IPS-20b (cell line): ENCODE measurements at regions not wholly inside any gene's neighbourhood (a gene's known extent, or its start where the extent isn't known, plus 50 kb on each side); places are given as distances from the start of the nearest gene placed in this dataset.
"Not testable (repeated sequence)": the region's sequence is repeated elsewhere in the genome, so short reads cannot be mapped to it uniquely, and the experiment has no call there.

ENCODE experiments used
- H3K27ac ChIP-seq: one replicate; pipeline ENCODE4 v1.5.1; 2013; ENCODE audit warnings: low read length
- H3K27me3 ChIP-seq: 2 replicates; pipeline ENCODE4 v1.6.1; 2013; ENCODE audit warnings: mild to moderate bottlenecking, low read length, inconsistent platforms; ENCODE audit not compliant: insufficient read depth
- H3K36me3 ChIP-seq: 2 replicates; pipeline ENCODE4 v1.6.1; 2013; ENCODE audit warnings: low read depth, mild to moderate bottlenecking, inconsistent platforms, low read length, moderate library complexity; ENCODE audit not compliant: insufficient read depth
- H3K4me1 ChIP-seq: 2 replicates; pipeline ENCODE4 v1.6.1; 2013; ENCODE audit warnings: mild to moderate bottlenecking, control low read depth, inconsistent platforms, low read length, moderate library complexity; ENCODE audit not compliant: insufficient read depth
- H3K4me3 ChIP-seq: 2 replicates; pipeline ENCODE4 v1.5.1; 2013; ENCODE audit warnings: mild to moderate bottlenecking, low read length, inconsistent platforms
- H3K9ac ChIP-seq: 2 replicates; pipeline ENCODE4 v1.6.1; 2013; ENCODE audit warnings: low read depth, mild to moderate bottlenecking, inconsistent platforms, low read length, moderate library complexity
- H3K9me3 ChIP-seq: 2 replicates; pipeline ENCODE4 v1.6.1; 2013; ENCODE audit warnings: mild to moderate bottlenecking, low read depth, low read length, inconsistent platforms; ENCODE audit not compliant: insufficient read depth

DNA sequence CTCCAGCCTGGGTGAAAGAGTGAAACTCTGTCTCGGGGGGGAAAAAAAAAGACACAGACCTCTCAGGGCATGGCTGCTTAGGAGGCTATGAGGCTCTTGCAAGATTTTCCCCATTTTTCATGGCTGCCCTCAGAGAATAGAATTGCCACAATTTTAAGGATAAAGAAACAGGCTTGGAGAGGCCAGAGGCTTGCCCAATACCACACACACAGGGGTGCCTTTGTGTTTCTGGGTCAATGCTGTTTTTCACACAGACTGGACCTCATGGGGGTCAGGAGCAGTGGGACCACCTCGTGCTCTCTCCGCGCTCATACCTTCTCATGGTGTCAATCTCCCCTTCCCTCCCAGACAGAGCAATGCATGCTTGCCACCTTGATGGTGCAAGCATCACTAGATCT lies 65.4 kb upstream of the ST3GAL5 start:
- Histone ChIP-seq H3K9ac (no peak overlapping the region), H3K4me3 (no peak overlapping the region), H3K27me3 (no peaks in the 10 kb centered on the region), H3K36me3 (no peaks in the 10 kb centered on the region), H3K4me1 (peaks cover 12% of the 10 kb centered on the region; the same call in 1 of the 2 replicates), H3K9me3 (no peaks in the 10 kb centered on the region), H3K27ac (no peak overlapping the region)

DNA sequence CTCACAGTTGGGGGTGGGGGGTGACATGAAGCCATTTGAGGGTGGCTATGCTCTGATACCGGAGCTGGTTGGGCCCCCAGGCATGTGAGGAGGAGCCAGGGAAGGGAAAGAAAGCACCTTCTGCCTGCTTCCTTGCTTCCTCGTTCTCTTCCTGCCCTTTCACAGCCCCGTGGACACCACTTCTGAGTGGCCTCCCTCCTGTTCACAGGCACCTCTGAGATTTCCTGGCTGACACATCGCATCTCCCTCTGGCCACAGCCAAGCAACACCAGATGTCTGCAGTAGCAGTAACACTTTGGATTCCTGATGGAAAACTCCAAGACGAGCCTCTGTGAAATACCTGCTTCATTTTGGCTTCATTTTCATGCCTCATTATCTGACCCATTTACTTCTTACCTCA lies 64.7 kb upstream of the ST3GAL5 start:
- peaks cover 12% of the 10 kb centered on the region; the same call in 1 of the 2 replicates for H3K4me1 ChIP-seq
- no peak overlapping the region for H3K4me3 ChIP-seq
- H3K36me3 ChIP-seq: no peaks in the 10 kb centered on the region
- no peak overlapping the region for H3K9ac ChIP-seq
- no peaks in the 10 kb centered on the region for H3K27me3 ChIP-seq
- H3K27ac ChIP-seq: no peak overlapping the region
- H3K9me3 ChIP-seq: peaks cover under 1% of the 10 kb centered on the region; the same call in 1 of the 2 replicates

DNA sequence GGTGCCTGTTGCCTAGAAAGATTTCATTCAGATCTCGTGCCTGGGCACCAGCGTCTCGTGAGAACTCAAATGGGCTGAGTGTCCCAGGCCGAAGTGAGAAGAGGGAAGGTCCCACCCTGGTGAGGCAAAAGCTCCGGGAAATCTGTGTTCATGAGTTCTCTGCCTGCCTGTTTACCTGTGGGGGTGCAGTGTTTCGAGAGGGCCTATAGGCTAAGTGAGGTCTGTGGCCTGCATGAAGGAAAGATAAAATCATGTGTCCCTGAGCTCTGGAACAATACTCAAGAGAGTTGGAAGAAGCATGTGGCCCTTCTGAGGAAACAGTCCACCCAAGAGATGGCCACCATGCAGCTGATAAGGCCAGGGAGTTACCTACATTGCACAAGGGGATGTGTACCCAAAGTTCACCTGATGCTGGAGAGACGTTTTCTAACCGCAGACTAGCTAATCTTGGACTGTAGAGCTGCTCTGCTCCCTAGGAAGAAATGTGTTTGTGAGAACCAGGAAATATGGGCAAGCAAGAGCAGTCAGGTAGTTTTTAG lies 63.5 kb upstream of the ST3GAL5 start:
- Histone ChIP-seq H3K27ac (no peak overlapping the region), H3K9ac (no peak overlapping the region), H3K4me1 (peaks cover 10% of the 10 kb centered on the region; the same call in 1 of the 2 replicates), H3K4me3 (no peak overlapping the region), H3K9me3 (peaks cover 10% of the 10 kb centered on the region; the same call in 1 of the 2 replicates), H3K27me3 (no peaks in the 10 kb centered on the region), H3K36me3 (no peaks in the 10 kb centered on the region)

DNA sequence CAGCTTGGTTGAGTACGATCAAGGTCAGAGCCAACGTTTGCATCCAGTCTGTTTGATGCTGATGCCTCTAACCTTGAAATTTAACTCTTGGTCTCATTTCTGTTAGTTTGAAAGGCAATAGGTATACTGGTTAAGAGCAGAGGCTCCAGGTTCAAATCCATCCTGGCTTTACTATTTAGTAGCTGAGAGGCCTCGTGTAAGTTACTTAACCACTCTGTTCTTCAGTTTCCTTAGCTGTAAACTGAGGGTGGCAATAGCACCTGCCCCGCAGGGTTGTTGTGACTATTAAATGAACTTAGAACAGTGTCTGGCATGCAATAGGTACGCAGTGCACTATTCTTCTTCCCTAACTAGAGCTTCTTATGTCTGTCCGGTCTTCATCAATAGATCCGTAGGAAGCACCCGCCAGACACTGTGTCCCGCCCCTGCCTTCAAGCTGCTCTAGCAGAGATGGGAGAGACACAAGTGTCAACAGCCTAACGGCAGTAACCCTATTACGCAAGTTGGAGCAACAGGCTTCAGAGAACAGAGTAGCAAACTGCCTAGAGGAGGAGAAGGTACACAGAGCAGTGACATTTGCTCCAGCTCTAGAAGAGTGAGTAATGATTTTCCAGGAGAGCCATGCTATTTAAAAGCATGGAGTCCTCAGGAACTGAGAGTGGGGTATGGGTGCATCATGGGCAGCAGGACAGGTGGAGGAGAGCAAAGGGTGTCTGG lies 62.7 kb upstream of the ST3GAL5 start:
- Histone ChIP-seq H3K4me1 (peaks cover 7% of the 10 kb centered on the region; the same call in 1 of the 2 replicates), H3K36me3 (no peaks in the 10 kb centered on the region), H3K9me3 (peaks cover 16% of the 10 kb centered on the region; the same call in 1 of the 2 replicates), H3K9ac (no peak overlapping the region), H3K4me3 (no peak overlapping the region), H3K27me3 (no peaks in the 10 kb centered on the region), H3K27ac (no peak overlapping the region)

DNA sequence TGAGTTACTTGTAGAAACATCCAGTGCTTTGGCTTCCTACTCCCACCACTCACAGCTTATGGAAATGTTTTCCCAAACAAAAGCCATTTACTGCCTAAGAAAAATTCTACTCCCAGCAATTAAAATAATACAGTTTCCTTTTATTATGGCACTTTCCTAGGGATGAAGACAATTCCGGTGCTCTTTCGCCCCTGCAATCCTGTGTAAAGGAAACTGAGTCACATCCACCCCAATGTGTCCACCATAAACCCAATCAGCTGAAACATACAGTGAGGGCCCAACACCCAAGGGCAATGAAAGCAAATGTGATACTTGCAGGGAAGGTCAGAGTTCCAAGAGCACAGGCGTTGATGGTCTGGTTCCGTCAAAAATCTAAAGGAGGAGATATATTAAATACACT lies 62.0 kb upstream of the ST3GAL5 start:
- H3K27ac ChIP-seq: no peak overlapping the region
- H3K9ac ChIP-seq: no peak overlapping the region
- no peak overlapping the region for H3K4me3 ChIP-seq
- H3K27me3 ChIP-seq: no peaks in the 10 kb centered on the region
- peaks cover 16% of the 10 kb centered on the region; the same call in 1 of the 2 replicates for H3K9me3 ChIP-seq
- H3K4me1 ChIP-seq: no peaks in the 10 kb centered on the region
- H3K36me3 ChIP-seq: no peaks in the 10 kb centered on the region

DNA sequence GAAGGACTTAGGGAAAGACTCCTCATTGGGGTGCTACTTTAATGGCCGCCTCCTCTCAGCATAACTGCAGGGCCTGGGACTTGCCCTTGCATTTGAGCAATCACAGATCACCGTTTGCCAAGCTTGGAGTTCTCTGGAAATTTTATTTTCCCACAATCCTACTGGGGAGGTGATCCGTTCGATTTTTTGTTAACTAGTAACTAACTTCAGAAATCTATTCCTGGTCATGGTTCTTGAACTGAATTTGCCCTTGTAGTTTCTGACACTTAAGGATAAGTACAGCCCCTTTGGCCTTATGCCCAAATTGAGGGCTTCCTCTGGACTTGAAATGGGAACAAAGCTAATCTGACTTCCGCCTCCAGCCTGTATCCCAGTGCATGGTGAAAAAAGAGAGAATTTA lies 60.5 kb upstream of the ST3GAL5 start:
- Histone ChIP-seq H3K27ac (no peak overlapping the region), H3K9ac (no peak overlapping the region), H3K27me3 (no peaks in the 10 kb centered on the region), H3K4me3 (no peak overlapping the region), H3K4me1 (no peaks in the 10 kb centered on the region), H3K36me3 (no peaks in the 10 kb centered on the region), H3K9me3 (peaks cover 27% of the 10 kb centered on the region)

DNA sequence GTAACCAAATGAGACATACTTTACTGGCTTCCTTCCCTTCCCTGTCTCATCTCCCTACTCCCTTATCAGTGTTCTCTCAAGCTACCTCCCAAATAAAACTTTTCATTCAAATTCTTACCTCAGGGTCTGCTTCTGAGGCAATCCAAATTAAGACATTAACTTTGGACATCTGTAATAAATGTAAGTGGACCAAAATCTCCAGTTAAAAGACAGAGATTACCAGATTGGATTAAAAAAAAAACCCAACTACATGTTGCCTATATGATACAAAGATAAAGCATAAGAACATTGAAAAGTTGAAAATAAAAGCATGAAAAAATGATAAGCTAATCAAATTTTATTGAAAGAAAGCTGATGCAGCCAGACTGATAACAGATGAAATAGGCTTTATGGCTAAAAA lies 58.8 kb upstream of the ST3GAL5 start:
- Histone ChIP-seq H3K9ac (no peak overlapping the region), H3K4me3 (no peak overlapping the region), H3K9me3 (peaks cover 41% of the 10 kb centered on the region), H3K27ac (no peak overlapping the region), H3K4me1 (no peaks in the 10 kb centered on the region), H3K27me3 (no peaks in the 10 kb centered on the region), H3K36me3 (no peaks in the 10 kb centered on the region)

DNA sequence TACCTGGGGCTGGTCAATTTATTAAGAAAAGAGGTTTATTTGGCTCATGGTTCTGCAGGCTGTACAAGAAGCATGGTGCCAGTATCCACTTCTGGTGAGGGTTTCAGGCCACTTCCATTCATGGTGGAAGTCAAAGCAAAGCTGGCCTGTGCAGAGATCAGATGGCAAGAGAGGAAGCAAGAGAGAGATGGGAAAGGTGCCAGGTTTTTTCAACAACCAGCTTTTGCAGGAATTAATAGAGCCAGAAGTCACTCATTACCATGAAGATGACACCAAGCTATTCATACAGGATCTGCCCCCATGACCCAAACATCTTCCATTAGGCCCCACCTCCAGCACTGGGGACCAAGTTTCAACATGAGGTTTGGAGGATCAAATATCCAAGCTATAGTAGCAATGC lies 56.8 kb upstream of the ST3GAL5 start:
- Histone ChIP-seq H3K9ac (no peak overlapping the region), H3K9me3 (peaks cover 58% of the 10 kb centered on the region), H3K4me1 (no peaks in the 10 kb centered on the region), H3K27me3 (no peaks in the 10 kb centered on the region), H3K27ac (no peak overlapping the region), H3K4me3 (no peak overlapping the region), H3K36me3 (no peaks in the 10 kb centered on the region)

DNA sequence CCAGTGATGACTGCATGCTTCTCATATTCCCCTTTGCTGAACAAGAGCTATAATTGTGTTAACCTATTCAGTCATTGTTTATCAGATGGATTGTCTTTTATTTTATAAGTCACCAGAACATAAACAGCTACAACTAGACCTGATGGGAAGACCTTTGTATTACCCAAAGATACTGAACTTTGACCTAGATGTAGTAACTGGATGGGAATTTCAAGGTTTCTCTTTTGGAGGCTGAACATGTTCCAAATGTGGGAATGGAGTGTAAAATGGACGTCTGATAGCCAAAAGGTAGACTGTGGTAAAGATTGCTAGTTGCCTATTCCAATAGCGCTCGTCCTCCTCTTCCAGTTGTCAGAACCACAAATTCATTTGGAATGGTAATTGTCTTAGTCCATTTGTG lies 56.4 kb upstream of the ST3GAL5 start:
- Histone ChIP-seq H3K27me3 (no peaks in the 10 kb centered on the region), H3K9me3 (peaks cover 58% of the 10 kb centered on the region), H3K9ac (no peak overlapping the region), H3K36me3 (no peaks in the 10 kb centered on the region), H3K4me3 (no peak overlapping the region), H3K4me1 (no peaks in the 10 kb centered on the region), H3K27ac (no peak overlapping the region)

DNA sequence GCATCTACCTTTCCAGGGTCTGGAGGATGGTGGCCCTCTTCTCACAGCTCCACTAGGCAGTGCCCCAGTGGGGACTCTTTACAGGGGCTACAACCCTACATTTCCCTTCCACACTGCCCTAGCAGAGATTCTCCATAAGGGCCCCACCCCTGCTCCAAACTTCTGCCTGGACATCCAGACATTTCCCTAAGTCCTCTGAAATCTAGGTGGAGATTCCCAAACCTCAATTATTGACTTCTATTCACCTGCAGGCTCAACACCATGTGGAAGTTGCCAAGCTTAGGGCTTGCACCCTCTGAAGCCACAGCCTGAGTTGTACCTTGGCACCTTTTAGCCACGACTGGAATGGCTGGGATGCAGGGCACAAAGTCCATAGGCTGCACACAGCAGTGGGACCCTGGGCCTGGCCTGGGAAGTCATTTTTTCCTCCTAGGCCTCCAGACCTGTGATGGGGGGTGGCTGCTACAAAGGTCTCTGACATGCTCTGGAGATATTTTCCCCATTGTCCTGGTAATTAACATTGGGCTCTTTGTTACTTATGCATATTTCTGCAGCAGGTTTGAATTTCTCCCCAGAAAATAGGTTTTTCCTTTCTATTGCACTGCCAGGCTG lies 53.7 kb upstream of the ST3GAL5 start:
- no peaks in the 10 kb centered on the region for H3K4me1 ChIP-seq
- H3K36me3 ChIP-seq: no peaks in the 10 kb centered on the region
- no peak overlapping the region for H3K9ac ChIP-seq
- H3K4me3 ChIP-seq: no peak overlapping the region
- no peaks in the 10 kb centered on the region for H3K27me3 ChIP-seq
- no peak overlapping the region for H3K27ac ChIP-seq
- peaks cover 49% of the 10 kb centered on the region for H3K9me3 ChIP-seq

DNA sequence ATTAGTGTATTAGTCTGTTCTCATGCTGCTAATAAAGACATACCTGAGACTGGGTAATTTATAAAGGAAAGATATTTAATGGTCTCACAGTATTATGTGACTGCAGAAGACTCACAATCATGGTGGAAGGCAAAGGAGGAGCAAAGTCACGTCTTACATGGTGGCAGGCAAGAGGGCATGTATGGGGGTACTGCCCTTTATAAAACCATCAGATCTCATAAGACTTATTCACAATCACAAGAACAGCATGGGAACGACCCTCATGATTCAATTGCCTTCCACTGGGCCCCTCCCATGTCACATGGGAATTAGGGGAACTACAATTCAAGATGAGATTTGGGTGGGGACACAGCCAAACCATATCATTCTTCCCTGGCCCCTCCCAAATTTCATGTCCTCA lies 52.7 kb upstream of the ST3GAL5 start:
- not testable (repeated sequence) for H3K4me3 ChIP-seq, H3K36me3 ChIP-seq, H3K27ac ChIP-seq, H3K4me1 ChIP-seq, H3K27me3 ChIP-seq, H3K9ac ChIP-seq
- H3K9me3 ChIP-seq: peaks cover 41% of the 10 kb centered on the region

DNA sequence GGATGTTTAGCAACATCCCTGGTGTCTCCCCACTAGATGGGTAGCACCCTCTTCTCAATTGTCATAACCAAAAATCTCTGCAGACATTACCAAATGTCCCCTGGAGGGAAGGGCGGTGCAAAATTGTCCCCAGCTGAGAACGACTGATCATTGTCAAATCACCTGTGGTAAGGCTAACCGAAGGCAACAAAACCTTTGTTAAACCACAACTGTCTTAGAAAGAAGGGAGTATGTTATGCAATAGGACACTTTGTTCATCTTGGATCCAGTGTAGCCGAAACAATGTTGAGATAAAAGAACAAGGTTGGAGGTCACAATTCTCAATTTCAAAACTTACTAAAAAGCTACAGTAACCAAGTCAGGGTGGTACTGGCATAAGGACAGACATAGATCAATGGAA lies 50.3 kb upstream of the ST3GAL5 start:
- Histone ChIP-seq H3K9ac (no peak overlapping the region), H3K9me3 (peaks cover 30% of the 10 kb centered on the region), H3K36me3 (no peaks in the 10 kb centered on the region), H3K4me1 (peaks cover 13% of the 10 kb centered on the region), H3K27me3 (no peaks in the 10 kb centered on the region), H3K4me3 (no peak overlapping the region), H3K27ac (no peak overlapping the region)
